SK-N-SH (cell line): ENCODE measurements at regions not wholly inside any gene's neighbourhood (a gene's known extent, or its start where the extent isn't known, plus 50 kb on each side); places are given as distances from the start of the nearest gene placed in this dataset.

Experiments
- CTCF ChIP-seq: fragments of 200-600 bp; sonication (generic); IDR thresholded peaks from 2 replicates; pipeline ENCODE4 v1.6.1; 2017; ENCODE audit warnings: antibody characterized with exemption, mild to moderate bottlenecking, moderate library complexity
- FOSL2 ChIP-seq: IDR thresholded peaks from 2 replicates; pipeline ENCODE4 v1.4.0; 2012; ENCODE audit warnings: low read depth, mild to moderate bottlenecking, moderate library complexity, borderline replicate concordance
- FOXM1 ChIP-seq: IDR thresholded peaks from 2 replicates; pipeline ENCODE4 v1.4.0; 2012; ENCODE audit warnings: low read depth, mild to moderate bottlenecking
- POLR2AphosphoS5 ChIP-seq: IDR thresholded peaks from 2 replicates; pipeline ENCODE4 v1.6.1; 2012; ENCODE audit warnings: low read depth, low read length
- RAD21 ChIP-seq: IDR thresholded peaks from 2 replicates; pipeline ENCODE4 v1.6.1; 2012; ENCODE audit warnings: mild to moderate bottlenecking, low read length
- TAF1 ChIP-seq: IDR thresholded peaks from 2 replicates; pipeline ENCODE4 v1.6.1; 2012; ENCODE audit warnings: low read depth, mild to moderate bottlenecking, low read length, moderate library complexity, borderline replicate concordance

- TF ChIP-seq CTCF (no peak), FOSL2 (no peak), RAD21 (no peak), POLR2AphosphoS5 (no peak), TAF1 (no peak), FOXM1 (no peak)
Observed at GRCh38 chr12:124660851-124661250, 93.4 kb upstream of the NCOR2 start.
